GM21529 (cell line): ENCODE measurements at regions not wholly inside any gene's neighbourhood (a gene's known extent, or its start where the extent isn't known, plus 50 kb on each side); places are given as distances from the start of the nearest gene placed in this dataset.
"Not testable (repeated sequence)": the region's sequence is repeated elsewhere in the genome, so short reads cannot be mapped to it uniquely, and the experiment has no call there.

ENCODE experiments used
- ATAC-seq: cut with Tn5 transposase; IDR thresholded peaks from one replicate; pipeline ENCODE4 v1.9.1; 2021; ENCODE audit not compliant: unreplicated experiment

DNA sequence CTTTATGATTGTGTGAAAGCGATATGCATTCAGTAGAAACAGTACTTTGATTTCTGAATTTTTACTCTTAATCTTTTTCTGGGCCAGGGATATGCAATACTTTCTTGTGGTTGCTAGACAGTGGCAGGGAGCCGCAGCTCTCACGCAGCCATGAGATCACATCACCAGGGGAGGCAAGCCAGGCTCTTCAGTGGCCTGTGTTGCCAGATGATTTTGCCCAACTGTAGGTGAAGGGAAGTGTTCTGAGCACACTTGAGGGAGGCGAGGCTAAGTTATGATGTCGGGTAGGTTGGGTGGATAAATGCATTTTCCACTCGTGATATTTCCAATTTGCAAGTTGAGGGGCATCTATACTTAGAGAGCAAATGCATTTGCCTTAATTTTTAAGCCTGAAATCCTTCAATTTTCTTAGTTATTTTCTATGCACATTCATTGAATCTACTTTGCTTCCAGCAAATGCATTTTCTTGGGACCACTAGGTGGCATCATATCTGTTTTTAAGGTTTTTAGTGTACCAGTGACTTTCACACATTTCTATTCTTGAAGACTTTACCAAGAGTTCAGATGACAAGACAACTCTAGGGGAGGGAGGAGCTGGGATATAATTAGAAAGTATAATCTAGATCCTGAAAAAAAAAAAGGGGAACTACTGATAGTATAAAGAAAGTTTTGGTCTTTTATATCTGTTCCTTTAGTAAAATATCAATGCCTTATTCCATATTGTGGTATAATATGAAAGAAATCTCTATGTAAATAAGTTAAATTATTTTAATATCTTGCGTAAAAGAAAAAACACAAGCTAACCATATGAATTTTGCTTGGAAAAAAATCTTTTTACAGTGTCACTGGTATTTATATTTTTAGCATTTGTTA lies 643.3 kb downstream of the SOCS6 start:
- ATAC-seq = no peak

DNA sequence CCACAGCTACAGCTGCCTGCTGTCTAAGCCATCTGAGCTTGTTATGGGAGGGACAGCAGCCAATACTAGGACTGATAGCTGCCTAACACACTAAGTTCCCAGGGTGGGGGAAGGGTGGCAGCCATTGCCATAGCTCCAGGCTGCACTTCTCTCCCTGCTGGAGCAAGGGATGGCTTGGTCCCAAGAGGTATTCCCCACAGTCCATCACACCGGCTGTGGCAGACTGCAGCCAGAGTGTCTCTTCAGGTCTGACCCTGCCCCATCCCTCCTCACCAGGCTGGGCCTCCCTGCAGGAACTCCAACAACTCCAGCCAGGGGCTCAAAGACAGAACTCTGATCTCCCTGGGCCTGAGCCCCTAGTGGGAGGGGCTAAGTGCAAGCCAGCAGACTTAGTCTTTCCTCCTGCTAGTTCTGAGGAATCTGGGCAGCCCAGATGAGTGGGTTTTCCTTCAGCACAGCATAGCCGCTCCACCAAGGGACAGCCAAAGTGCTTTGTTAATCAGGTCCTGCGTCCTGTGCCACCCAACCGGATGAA lies 632.1 kb downstream of the SOCS6 start:
- no peak for ATAC-seq

DNA sequence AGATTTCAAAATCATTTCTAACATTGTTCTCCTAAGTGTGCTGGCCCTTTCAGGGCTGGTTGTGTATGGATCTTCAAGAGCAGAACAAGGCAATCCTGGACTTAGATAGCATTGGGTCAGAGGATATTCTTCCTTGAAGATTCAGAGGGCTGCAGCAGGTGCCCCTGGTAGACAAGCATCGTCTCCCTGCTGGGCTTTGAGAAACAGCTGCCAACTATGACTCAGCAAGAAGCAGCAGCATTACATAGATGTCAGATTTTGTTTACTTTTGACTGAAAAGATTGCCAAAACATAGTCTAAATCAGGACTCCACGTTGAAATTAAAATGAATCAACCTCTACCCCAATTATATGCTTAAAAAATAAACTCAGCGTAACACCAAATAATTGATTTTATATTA lies 618.8 kb downstream of the SOCS6 start:
- ATAC-seq = no peak

DNA sequence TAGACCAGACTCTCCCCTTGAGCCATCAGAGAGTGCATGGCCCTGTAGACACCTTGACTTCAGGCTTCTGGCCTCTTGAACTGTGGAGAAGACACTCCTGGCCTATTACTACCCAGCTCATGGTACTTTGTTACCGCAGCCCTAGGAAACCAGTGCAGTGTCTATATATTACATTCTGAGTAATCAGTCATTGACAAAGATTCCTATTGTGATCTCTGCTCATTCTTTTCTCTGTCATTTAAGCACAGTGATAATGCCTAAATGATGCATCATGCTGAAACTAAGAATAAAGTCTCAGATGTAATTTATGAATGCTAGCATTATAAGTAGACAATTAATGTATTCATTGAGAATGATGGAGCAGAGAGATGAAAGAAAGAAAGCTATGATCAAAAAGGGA lies 603.5 kb downstream of the SOCS6 start:
- no peak for ATAC-seq

DNA sequence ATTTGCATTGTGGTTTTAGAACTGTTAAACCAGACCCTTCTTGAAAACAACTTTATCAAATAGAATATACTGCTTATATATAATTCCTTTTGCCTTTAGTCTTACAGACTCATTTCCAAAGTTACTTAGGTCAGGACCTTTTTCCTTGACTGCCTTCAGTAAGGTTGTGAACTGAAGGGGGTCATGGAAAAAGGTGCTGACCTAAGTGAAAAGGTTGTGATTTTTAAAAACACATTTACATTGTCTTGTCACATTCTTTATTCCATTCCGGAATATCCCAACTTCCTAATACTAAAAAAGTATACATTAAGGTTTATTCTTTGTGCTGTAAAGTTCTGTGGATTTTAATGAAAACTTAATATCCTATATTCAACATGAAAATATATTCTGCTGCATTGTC lies 581.4 kb downstream of the SOCS6 start:
- no peak for ATAC-seq

DNA sequence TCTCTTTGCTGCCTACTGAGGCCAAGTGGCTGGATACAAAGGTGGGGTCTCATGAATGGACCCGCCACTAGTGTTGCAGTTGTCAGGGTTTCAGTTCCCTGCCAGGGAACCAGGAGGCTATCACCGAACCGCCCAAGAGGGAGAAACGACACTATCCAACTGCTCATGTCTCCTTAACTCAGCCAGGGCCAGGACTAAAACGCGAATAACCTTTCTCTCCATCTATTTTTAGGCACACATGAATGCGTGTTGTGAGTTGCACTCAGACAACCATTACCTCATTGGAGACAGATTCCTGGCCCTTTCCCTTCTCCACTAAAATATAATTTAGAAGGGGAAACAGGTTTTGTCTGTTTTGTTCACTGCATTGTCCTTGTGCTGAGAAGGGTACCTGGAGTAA lies 559.5 kb downstream of the SOCS6 start:
- no peak for ATAC-seq

DNA sequence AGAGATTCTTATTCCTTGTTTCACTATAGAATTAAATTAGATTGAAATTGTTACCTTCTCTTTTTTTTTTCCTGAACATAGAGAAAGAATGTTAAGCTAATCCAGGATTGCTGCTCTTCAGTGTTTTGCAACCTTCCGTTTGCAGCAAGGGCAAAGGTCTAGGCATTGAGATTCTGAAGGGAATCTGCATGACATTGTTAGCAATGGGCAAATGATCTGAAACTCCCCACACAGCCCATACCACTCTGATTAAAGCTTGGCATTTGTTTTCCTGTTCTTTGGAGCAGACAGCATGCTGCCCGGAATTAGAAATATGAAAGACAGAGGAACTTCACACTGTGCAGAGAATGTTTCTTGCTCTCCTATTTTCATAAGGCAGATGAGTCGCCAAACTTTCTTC lies 551.8 kb downstream of the SOCS6 start:
- ATAC-seq = no peak

DNA sequence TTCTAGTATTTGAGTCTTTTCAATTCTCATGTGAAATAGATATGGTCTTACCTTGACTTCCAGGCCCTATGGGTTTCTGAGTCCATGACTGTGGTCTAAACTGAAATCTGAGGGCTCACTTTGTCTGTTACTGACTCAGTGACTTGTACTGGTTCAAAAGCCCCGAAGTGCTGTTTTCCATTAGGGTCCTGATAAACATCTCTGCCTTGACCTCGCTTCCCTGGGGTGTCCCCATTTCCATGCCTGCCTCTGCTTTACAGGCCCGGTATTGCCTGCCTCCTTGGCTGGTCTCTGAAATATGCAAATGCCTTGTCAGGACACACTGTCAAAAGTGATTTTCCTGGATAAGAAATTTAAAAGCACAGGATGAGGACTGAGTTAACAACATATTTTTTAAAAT lies 538.8 kb downstream of the SOCS6 start:
- ATAC-seq = no peak

DNA sequence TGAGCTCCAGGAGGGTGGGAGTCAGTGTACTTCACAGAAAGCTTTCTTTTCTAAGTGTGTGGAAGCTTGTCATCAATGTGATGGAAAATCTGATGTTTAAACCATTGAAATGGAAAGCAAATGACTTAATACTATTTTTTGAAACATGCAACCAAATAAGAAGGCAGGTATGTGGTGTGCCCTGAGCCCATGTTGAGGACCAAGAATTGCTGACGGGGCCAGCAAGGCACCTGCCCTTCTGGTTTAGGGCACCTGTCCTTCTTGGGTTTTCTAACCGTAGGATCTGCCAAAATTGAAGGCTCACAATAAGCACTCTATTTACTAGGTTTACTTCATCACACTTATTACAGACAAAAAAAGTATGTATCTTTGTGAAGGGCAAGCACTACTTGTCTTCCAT lies 537.7 kb downstream of the SOCS6 start:
- ATAC-seq = no peak

DNA sequence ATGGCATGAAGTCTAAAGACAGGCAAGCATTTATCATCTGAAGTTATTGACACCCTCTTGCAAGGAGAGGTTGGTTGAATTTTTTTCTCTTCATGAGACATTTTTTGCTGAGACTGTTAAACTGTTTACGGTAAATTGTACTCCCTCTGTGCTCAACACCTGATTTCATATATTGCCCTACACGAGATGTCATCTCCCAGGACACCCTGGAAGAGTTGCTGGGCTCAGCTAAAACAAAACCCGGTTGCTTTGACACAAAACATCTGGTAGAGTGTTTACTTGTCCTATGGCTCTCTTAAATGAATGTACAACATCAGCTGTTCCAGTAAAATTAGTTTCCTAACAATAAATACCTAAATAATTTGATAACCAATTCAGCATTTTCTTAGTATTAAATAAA lies 533.8 kb downstream of the SOCS6 start:
- no peak for ATAC-seq

DNA sequence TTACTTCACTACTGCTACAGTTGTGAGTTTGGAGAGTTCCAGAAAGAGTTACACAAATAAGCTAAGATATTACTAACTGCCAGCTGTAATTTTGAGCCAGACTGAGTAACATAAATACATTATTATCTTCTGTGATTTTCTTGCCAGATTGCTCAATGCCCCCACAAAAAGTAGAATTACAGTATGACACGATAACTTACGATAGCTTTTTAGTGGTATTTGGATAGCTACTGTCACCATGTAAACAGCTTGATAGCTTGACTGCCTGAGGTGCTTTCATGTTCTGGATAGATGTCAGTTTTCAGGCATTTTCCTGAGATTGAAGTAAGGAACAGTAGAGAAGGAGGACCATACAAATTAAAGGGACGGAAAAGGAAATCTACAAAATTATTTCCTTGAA lies 533.3 kb downstream of the SOCS6 start:
- no peak for ATAC-seq

DNA sequence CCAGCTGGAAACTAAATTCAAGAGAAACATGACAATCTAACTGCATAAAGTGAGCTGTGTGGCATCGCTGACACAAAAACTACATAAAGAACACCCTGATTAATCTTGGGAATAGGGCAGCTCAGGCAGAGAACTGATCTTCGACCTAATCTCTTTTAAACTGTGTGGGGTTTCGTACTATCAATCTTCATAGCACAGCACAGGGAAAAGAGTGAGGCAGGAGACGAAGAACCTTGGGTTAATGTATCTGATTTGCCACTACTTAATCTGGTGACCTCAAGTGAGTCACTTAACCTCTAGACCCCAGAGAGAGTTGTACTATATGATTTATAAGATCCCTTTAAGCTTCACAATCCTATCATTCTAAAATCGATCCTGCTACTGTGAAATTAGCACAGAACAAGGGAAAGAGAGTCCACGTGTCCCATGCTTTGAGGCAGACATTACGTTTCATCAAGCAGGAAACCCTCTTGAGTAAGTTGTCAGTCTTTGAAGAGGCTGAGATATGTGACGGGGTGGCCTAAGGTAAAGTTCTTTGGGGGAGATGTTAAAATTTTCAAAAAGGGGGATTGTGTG lies 519.7 kb downstream of the SOCS6 start:
- no peak for ATAC-seq

DNA sequence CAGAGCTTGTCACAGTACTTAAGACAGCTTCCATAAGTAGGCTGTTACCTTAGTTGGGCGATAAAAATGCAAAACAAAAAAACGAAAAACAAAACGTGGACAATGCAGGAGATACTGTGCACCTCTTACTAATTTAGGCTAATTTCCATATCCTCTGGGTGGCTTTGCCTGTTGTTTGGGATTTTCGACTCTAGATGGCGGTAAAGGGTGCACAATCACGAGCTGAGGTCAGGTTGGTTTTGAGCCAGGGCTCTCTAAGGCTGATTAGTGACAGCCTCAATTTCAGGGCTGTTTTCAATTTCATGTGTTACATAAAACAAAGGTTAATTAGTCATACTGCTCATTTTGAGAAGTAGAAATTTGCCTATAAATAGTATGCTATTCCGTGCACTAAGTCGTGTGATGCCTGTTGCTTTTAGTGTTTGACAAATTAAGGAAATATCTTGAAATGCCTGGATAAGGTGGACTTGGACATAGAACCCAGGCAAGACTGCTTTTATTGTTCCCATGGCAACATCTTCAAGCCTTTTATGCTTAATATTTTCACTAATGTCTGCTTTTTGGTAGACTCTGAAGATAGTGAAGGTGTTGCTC lies 493.1 kb downstream of the SOCS6 start:
- peak; percentile 95 for ATAC-seq

DNA sequence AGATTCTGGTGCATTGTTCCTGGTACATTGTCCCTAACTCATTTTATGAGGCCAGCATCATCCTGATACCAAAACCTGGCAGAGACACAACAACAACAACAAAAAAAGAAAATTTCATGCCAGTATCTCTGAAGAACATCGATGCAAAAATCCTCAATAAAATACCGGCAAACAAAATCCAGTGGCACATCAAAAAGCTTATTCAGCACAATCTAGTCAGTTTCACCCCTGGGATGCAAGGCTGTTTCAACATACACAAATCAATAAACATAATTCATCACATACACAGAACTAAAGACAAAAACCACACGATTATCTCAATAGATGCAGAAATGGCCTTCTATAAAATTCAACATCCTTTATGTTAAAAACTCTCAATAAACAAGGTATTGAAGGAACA lies 477.4 kb downstream of the SOCS6 start:
- not testable (repeated sequence) for ATAC-seq

DNA sequence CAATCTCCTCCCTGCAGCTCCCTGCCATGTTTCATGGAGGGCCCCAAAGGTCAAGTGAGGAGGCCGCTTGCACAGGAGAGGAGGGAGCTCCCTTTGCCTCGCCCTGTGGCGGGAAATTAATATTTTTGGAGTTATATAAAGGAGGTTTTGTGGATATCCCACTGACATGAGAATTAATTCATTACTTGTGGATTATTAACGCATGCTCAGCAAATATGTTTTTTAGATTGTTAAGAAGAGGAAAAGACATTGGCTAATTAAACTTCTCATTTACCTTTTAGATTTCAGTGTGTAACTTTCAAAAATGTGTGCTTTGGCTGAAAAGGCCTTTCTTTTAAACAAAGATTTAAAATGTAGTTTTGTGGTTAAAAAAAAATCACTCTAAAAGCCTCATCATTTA lies 474.0 kb downstream of the SOCS6 start:
- ATAC-seq = no peak

DNA sequence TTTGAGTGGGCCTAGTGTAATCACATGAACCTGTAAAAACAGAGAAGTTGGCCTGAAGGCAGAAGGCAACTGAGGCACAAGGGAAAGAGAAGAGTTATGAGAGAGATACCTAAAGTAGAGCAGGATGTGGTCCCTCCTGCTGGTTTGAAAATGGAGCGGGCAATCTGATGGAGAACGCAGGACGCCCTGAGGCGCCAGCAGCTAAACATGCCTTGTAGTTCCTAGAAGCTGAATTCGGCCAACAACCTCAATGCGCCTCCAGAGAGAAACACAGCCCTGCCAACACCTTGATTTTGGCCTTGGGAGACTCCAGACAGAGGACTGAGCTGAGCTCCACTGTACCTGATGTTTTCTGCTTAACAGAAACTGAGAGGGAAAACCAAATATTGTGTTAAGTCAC lies 469.9 kb downstream of the SOCS6 start:
- ATAC-seq = no peak

DNA sequence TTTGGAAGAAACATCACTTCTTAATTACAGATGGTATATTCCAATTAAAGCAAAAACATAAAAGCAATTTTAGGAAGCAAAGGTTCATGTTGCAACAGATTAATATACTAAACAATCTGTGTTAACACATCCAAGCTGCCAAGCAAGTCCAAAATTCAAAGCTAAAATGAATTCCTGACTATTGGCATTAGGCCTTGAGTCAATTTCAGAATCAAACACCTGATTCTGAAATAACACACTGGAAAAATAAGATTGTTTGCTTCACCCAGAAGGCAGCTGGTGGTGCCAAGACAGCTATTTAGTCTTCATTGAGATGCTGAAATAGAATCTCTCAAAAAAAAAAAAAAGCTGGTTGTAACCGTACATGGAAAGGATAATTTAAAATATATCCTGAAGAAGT lies 465.6 kb downstream of the SOCS6 start:
- no peak for ATAC-seq

DNA sequence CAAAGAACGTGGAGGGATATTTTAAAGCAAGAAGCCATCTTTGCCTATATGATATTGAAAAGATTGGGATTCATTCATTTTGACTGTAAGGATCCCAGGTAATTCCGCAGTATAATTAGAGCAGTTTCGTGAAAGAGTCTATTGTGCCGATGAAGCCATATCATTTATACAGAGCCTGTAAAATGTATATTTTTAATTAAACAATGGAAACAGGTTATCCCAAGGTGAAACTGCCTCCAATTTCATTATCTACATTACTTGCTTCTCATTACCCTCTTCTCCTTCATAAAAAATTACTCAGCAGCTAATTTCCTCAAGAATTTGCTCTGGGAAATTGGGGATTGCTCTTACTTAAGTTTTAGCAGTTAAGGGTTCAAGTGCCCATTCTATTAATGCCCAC lies 444.1 kb downstream of the SOCS6 start:
- ATAC-seq = no peak

DNA sequence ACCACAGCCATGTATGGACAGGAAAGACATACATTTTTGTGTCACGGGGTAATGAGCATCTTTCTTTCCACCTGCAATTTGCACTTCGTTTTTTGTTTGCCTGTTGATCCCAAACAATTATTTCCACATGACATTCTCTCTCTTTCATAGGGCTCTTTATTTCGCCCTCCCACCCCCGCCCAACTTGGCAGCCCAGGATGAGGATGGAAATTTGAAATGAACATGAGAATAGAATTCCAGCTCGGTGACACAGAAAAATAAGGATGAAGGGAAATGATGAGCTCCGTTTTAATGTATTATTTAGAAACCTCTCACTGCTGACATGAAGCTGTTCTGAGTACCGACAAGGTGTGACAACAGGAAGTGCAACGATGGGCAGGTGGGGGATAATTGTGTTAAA lies 443.3 kb downstream of the SOCS6 start:
- ATAC-seq = no peak

DNA sequence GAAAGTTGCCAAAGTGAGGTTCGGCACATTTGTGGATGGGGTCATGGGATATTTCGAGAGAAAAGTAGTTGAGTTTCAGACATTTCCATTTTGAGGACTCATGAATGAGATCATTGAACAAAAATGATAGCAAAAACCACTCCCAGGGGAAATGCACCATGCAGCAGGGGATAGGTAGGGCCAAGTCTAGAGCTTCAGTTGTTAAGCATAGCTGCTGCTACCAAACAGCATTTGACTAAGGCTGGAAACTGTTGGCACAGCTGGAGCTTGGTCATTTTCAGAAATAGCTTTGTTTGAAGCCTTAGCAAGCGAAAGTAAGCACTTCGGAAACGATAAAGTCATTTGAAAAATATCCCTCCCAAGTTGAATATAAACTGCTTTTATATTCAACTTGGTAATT lies 431.8 kb downstream of the SOCS6 start:
- no peak for ATAC-seq

DNA sequence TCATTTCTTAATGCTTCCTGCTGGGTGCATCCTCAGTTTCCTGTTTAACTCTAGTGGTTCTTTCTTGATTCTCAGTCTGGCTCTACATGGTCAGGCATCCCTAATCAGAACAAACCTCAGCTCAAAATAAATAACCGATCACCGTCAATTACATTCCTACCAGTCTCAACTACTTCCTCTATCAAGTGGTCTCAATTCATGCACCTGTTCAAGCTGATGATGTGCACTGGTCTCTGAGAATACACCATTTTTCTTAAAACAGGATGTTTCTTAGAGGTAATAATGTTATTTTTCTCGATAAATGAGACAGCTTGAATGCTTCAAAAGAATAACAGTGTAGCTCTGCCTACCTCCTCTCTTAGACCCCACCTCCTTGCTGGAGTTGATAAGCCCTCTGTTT lies 420.9 kb downstream of the SOCS6 start:
- ATAC-seq = no peak

DNA sequence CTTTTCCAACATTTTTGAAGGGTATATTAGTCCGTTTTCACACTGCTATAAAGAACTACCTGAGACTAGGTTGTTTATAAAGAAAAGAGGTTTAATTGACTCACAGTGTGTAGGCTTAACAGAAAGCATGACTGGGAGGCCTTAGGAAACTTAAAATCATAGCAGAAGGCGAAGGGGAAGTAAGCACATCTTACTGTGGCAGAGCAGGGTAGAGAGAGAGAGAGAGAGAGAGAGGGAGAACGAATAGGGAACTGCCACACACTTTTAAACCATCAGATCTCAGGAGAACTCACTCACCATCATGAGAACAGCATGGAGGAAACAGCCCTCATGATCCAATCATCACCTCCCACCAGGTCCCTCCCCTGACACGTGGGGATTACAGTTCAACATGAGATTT lies 420.3 kb downstream of the SOCS6 start:
- no peak for ATAC-seq
